WTC11 (cell line): ENCODE measurements at regions not wholly inside any gene's neighbourhood (a gene's known extent, or its start where the extent isn't known, plus 50 kb on each side); places are given as distances from the start of the nearest gene placed in this dataset.

ENCODE experiments used
- ATAC-seq: fragments of 200-7000 bp; cut with Tn5 transposase; 2 replicates; pipeline ENCODE4 v1.10.0; 2021; ENCODE audit warnings: mild to moderate bottlenecking, moderate library complexity
- CTCF ChIA-PET: fragments of 300-600 bp; sonication (Branson Sonifier 250); formaldehyde crosslinking; loops from one replicate; lab custom pipeline; 2021; ENCODE audit warnings: antibody characterized with exemption; lab: Charles Lee
- POLR2A ChIA-PET: fragments of 350-600 bp; sonication (Branson Sonifier 250); formaldehyde crosslinking; loops from one replicate; lab custom pipeline; 2021; ENCODE audit warnings: antibody characterized with exemption; lab: Charles Lee
- DNase-seq: peaks from one replicate; pipeline ENCODE4 v3.0.0; 2021; ENCODE audit warnings: low spot score
- H3K27ac Mint-ChIP-seq: 2 replicates; pipeline ENCODE4 v1.8.0; 2021; ENCODE audit warnings: mixed read lengths
- H3K27me3 Mint-ChIP-seq: 2 replicates; pipeline ENCODE4 v1.8.0; 2021; ENCODE audit warnings: low read depth, mild to moderate bottlenecking, moderate library complexity, mixed read lengths
- H3K36me3 Mint-ChIP-seq: 2 replicates; pipeline ENCODE4 v1.8.0; 2021; ENCODE audit warnings: mixed read lengths
- H3K4me1 Mint-ChIP-seq: 2 replicates; pipeline ENCODE4 v1.8.0; 2022; ENCODE audit warnings: mixed read lengths
- H3K4me3 Mint-ChIP-seq: 2 replicates; pipeline ENCODE4 v1.8.0; 2021; ENCODE audit warnings: mild to moderate bottlenecking, moderate library complexity, mixed read lengths
- H3K9me3 Mint-ChIP-seq: 2 replicates; pipeline ENCODE4 v1.8.0; 2021; ENCODE audit warnings: mixed read lengths
- FOXJ3 ChIP-seq: sonication (generic); formaldehyde crosslinking; IDR thresholded peaks from 2 replicates; pipeline ENCODE4 v1.9.0; 2021; ENCODE audit warnings: missing genetic modification reagents, mild to moderate bottlenecking, borderline replicate concordance
- FOXK1 ChIP-seq: sonication (generic); formaldehyde crosslinking; IDR thresholded peaks from 2 replicates; pipeline ENCODE4 v1.8.0; 2022; ENCODE audit warnings: mild to moderate bottlenecking, moderate library complexity, missing genetic modification reagents
- GRHL2 ChIP-seq: fragments of 250-450 bp; sonication (Bioruptor Pico); IDR thresholded peaks from 2 replicates; pipeline ENCODE4 v1.8.0; 2022; ENCODE audit warnings: mild to moderate bottlenecking, moderate library complexity; ENCODE audit not compliant: insufficient replicate concordance, severe bottlenecking
- HMGA2 ChIP-seq: fragments of 250-450 bp; sonication (Bioruptor Pico); IDR thresholded peaks from 2 replicates; pipeline ENCODE4 v1.4.0; 2021; ENCODE audit warnings: mild to moderate bottlenecking, moderate library complexity
- JAZF1 ChIP-seq: fragments of 250-450 bp; sonication (Bioruptor Pico); IDR thresholded peaks from 2 replicates; pipeline ENCODE4 v1.9.0; 2021; ENCODE audit warnings: moderate library complexity, mild to moderate bottlenecking, inconsistent platforms
- OVOL2 ChIP-seq: fragments of 250-450 bp; sonication (Bioruptor Pico); IDR thresholded peaks from 2 replicates; pipeline ENCODE4 v1.9.0; 2021; ENCODE audit warnings: mild to moderate bottlenecking, borderline replicate concordance
- SMAD3 ChIP-seq: sonication (generic); formaldehyde crosslinking; IDR thresholded peaks from 2 replicates; pipeline ENCODE4 v1.8.0; 2022; ENCODE audit warnings: missing genetic modification reagents, mild to moderate bottlenecking, borderline replicate concordance
- SOX15 ChIP-seq: fragments of 250-450 bp; sonication (Bioruptor Pico); IDR thresholded peaks from 2 replicates; pipeline ENCODE4 v1.9.0; 2021; ENCODE audit warnings: mild to moderate bottlenecking
- TEAD4 ChIP-seq: sonication (generic); formaldehyde crosslinking; IDR thresholded peaks from 2 replicates; pipeline ENCODE4 v1.8.0; 2022; ENCODE audit warnings: mild to moderate bottlenecking, missing genetic modification reagents
- ZNF396 ChIP-seq: fragments of 250-450 bp; sonication (Bioruptor Pico); IDR thresholded peaks from 2 replicates; pipeline ENCODE4 v1.8.0; 2021; ENCODE audit warnings: mild to moderate bottlenecking, moderate library complexity, borderline replicate concordance
- TF ChIP-seq, protein P1 (sequence below): sonication (generic); formaldehyde crosslinking; IDR thresholded peaks from 2 replicates; pipeline ENCODE4 v1.8.1; 2022; ENCODE audit warnings: mild to moderate bottlenecking, moderate library complexity, missing genetic modification reagents
- TF ChIP-seq, protein P2 (sequence below): sonication (generic); formaldehyde crosslinking; IDR thresholded peaks from 2 replicates; pipeline ENCODE4 v1.8.1; 2023; ENCODE audit warnings: mild to moderate bottlenecking, moderate library complexity, missing genetic modification reagents
- TF ChIP-seq, protein P3 (sequence below): sonication (generic); formaldehyde crosslinking; conservative IDR thresholded peaks from 2 replicates; pipeline ENCODE4 v1.8.1; 2023; ENCODE audit warnings: mild to moderate bottlenecking, low read depth, missing genetic modification reagents, moderate library complexity
- TF ChIP-seq, protein P4 (sequence below): sonication (generic); formaldehyde crosslinking; IDR thresholded peaks from 2 replicates; pipeline ENCODE4 v1.8.0; 2022; ENCODE audit warnings: mild to moderate bottlenecking, missing genetic modification reagents
- TF ChIP-seq, protein P5 (sequence below): sonication (generic); formaldehyde crosslinking; IDR thresholded peaks from 2 replicates; pipeline ENCODE4 v1.8.0; 2022; ENCODE audit warnings: mild to moderate bottlenecking, missing genetic modification reagents
- TF ChIP-seq, protein P6 (sequence below): sonication (generic); formaldehyde crosslinking; IDR thresholded peaks from 2 replicates; pipeline ENCODE4 v1.8.1; 2022; ENCODE audit warnings: missing genetic modification reagents, borderline replicate concordance
- TF ChIP-seq, protein P7 (sequence below): sonication (generic); formaldehyde crosslinking; IDR thresholded peaks from 2 replicates; pipeline ENCODE4 v1.8.1; 2023; ENCODE audit warnings: mild to moderate bottlenecking, missing genetic modification reagents, moderate library complexity
- TF ChIP-seq, protein P8 (sequence below): fragments of 250-450 bp; sonication (Bioruptor Pico); IDR thresholded peaks from 2 replicates; pipeline ENCODE4 v1.9.0; 2021; ENCODE audit warnings: mild to moderate bottlenecking

DNA sequence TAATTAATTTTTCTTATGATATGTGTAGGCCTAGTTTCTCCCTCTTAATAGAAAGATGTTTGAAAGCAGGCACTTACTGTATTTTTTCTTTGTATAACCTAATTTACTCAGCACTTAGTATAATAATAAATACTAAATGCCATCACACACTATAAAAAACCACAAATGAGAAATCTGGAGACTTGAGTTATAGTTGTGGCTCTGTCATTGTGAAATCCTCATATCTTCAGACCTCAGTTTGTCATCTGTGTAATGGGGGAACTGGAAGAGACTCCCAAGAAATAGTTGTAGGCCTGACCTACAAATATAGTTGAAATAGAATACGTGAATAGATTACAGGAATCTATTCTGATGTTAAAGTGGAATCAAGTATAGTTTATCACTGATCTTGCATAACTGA is 287.6 kb upstream of the DPH6 start:
- ChIA-PET POLR2A (no interaction called here), CTCF (no interaction called here)
- TF ChIP-seq HMGA2 (CRISPR knock-in tag) (no peak), OVOL2 (CRISPR knock-in tag) (no peak), JAZF1 (no peak)
- TF ChIP-seq, protein P1, sequence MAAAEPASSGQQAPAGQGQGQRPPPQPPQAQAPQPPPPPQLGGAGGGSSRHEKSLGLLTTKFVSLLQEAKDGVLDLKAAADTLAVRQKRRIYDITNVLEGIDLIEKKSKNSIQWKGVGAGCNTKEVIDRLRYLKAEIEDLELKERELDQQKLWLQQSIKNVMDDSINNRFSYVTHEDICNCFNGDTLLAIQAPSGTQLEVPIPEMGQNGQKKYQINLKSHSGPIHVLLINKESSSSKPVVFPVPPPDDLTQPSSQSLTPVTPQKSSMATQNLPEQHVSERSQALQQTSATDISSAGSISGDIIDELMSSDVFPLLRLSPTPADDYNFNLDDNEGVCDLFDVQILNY (CRISPR knock-in tag): no peak
- TF ChIP-seq, protein P2, sequence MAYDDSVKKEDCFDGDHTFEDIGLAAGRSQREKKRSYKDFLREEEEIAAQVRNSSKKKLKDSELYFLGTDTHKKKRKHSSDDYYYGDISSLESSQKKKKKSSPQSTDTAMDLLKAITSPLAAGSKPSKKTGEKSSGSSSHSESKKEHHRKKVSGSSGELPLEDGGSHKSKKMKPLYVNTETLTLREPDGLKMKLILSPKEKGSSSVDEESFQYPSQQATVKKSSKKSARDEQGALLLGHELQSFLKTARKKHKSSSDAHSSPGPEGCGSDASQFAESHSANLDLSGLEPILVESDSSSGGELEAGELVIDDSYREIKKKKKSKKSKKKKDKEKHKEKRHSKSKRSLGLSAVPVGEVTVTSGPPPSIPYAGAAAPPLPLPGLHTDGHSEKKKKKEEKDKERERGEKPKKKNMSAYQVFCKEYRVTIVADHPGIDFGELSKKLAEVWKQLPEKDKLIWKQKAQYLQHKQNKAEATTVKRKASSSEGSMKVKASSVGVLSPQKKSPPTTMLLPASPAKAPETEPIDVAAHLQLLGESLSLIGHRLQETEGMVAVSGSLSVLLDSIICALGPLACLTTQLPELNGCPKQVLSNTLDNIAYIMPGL (CRISPR knock-in tag): no peak
- TF ChIP-seq, protein P3, sequence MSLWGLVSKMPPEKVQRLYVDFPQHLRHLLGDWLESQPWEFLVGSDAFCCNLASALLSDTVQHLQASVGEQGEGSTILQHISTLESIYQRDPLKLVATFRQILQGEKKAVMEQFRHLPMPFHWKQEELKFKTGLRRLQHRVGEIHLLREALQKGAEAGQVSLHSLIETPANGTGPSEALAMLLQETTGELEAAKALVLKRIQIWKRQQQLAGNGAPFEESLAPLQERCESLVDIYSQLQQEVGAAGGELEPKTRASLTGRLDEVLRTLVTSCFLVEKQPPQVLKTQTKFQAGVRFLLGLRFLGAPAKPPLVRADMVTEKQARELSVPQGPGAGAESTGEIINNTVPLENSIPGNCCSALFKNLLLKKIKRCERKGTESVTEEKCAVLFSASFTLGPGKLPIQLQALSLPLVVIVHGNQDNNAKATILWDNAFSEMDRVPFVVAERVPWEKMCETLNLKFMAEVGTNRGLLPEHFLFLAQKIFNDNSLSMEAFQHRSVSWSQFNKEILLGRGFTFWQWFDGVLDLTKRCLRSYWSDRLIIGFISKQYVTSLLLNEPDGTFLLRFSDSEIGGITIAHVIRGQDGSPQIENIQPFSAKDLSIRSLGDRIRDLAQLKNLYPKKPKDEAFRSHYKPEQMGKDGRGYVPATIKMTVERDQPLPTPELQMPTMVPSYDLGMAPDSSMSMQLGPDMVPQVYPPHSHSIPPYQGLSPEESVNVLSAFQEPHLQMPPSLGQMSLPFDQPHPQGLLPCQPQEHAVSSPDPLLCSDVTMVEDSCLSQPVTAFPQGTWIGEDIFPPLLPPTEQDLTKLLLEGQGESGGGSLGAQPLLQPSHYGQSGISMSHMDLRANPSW (CRISPR knock-in tag): no peak
- TF ChIP-seq, protein P4, sequence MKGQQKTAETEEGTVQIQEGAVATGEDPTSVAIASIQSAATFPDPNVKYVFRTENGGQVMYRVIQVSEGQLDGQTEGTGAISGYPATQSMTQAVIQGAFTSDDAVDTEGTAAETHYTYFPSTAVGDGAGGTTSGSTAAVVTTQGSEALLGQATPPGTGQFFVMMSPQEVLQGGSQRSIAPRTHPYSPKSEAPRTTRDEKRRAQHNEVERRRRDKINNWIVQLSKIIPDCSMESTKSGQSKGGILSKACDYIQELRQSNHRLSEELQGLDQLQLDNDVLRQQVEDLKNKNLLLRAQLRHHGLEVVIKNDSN (CRISPR knock-in tag): no peak
- TF ChIP-seq, protein P5, sequence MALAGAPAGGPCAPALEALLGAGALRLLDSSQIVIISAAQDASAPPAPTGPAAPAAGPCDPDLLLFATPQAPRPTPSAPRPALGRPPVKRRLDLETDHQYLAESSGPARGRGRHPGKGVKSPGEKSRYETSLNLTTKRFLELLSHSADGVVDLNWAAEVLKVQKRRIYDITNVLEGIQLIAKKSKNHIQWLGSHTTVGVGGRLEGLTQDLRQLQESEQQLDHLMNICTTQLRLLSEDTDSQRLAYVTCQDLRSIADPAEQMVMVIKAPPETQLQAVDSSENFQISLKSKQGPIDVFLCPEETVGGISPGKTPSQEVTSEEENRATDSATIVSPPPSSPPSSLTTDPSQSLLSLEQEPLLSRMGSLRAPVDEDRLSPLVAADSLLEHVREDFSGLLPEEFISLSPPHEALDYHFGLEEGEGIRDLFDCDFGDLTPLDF (CRISPR knock-in tag): no peak
- peaks cover 2% of the 10 kb centered on the region; the same call in 1 of the 2 replicates for H3K9me3 Mint-ChIP-seq
- no peaks in the 10 kb centered on the region for H3K36me3 Mint-ChIP-seq
- H3K27me3 Mint-ChIP-seq: peaks cover 3% of the 10 kb centered on the region; the same call in 1 of the 2 replicates
- H3K4me1 Mint-ChIP-seq: peaks cover 7% of the 10 kb centered on the region
- DNase-seq: no peak
- no peak overlapping the region for H3K27ac Mint-ChIP-seq
- no peak overlapping the region for H3K4me3 Mint-ChIP-seq
- ATAC-seq: no peak

DNA sequence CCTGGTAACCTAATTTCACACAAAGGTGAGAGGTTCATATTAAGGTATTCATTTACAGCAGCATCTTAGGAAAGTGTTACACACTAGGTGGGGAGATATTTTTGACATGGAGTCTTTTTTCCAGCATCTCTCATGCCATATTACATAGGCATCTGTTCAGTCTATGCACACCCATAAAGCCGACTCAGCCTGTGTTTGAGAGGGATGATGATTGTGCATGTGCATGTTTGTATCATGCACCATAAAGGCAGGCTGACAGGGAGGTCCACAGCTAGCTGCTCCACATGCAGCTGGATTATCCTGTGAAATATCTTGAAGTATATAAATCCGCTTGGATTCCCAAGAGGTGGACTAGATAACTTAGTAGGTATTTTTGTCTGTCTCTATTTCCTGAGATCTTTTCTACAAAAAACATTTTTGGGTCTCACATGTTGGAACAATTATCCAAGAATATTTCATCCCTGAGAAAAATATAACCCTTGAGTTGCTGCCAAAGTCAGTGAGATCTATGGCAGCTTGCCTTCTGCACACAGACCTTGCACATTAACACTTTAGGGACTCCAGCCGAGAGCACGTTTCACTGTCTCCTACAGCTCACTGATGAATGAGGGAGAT is 288.4 kb upstream of the DPH6 start:
- peaks cover 14% of the 10 kb centered on the region for H3K4me1 Mint-ChIP-seq
- no peak overlapping the region for H3K4me3 Mint-ChIP-seq
- H3K36me3 Mint-ChIP-seq: no peaks in the 10 kb centered on the region
- TF ChIP-seq, protein P6, sequence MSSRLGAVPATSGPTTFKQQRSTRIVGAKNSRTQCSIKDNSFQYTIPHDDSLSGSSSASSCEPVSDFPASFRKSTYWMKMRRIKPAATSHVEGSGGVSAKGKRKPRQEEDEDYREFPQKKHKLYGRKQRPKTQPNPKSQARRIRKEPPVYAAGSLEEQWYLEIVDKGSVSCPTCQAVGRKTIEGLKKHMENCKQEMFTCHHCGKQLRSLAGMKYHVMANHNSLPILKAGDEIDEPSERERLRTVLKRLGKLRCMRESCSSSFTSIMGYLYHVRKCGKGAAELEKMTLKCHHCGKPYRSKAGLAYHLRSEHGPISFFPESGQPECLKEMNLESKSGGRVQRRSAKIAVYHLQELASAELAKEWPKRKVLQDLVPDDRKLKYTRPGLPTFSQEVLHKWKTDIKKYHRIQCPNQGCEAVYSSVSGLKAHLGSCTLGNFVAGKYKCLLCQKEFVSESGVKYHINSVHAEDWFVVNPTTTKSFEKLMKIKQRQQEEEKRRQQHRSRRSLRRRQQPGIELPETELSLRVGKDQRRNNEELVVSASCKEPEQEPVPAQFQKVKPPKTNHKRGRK: no peak
- TF ChIP-seq ZNF396 (CRISPR knock-in tag): no peak
- ChIA-PET CTCF (no interaction called here), POLR2A (no interaction called here)
- ATAC-seq (no peak), DNase-seq (no peak)
- no peak overlapping the region for H3K27ac Mint-ChIP-seq
- peaks cover 2% of the 10 kb centered on the region; the same call in 1 of the 2 replicates for H3K9me3 Mint-ChIP-seq
- H3K27me3 Mint-ChIP-seq: peaks cover 3% of the 10 kb centered on the region; the same call in 1 of the 2 replicates

DNA sequence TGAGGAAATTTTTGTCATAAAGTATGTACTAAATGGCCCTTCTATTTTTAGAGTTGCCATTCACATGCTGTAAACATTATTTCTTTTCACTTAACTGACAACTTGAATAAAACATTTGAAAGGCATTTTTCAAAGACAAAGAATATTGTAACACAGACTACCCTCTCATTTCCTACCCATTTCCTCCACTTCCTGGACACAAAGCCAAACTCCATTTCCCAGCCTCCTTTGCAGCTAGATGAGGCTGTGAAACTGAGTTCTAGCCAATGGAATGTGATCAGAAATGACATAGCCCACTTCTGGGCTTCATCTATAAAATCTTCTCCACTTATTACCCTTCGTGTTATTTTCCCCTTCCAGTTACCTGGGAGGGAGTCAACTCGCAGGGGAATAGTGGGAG is 288.9 kb upstream of the DPH6 start:
- CTCF ChIA-PET: no interaction called here
- peaks cover 19% of the 10 kb centered on the region for H3K4me1 Mint-ChIP-seq
- no peak for DNase-seq
- no peak overlapping the region for H3K27ac Mint-ChIP-seq
- H3K4me3 Mint-ChIP-seq: no peak overlapping the region
- POLR2A ChIA-PET: no interaction called here
- peak; percentile 32; the same call in 1 of the 2 replicates for ATAC-seq
- H3K9me3 Mint-ChIP-seq: peaks cover 2% of the 10 kb centered on the region; the same call in 1 of the 2 replicates
- H3K36me3 Mint-ChIP-seq: no peaks in the 10 kb centered on the region
- H3K27me3 Mint-ChIP-seq: peaks cover 3% of the 10 kb centered on the region; the same call in 1 of the 2 replicates
- TF ChIP-seq FOXJ3 (CRISPR knock-in tag) (no peak), TEAD4 (CRISPR knock-in tag) (no peak), SOX15 (no peak), HMGA2 (CRISPR knock-in tag) (no peak), SMAD3 (CRISPR knock-in tag) (no peak), JAZF1 (no peak), GRHL2 (no peak), FOXK1 (no peak)
- TF ChIP-seq, protein P7, sequence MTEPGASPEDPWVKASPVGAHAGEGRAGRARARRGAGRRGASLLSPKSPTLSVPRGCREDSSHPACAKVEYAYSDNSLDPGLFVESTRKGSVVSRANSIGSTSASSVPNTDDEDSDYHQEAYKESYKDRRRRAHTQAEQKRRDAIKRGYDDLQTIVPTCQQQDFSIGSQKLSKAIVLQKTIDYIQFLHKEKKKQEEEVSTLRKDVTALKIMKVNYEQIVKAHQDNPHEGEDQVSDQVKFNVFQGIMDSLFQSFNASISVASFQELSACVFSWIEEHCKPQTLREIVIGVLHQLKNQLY (CRISPR knock-in tag): no peak
- TF ChIP-seq, protein P2 (CRISPR knock-in tag): no peak
- TF ChIP-seq, protein P8, sequence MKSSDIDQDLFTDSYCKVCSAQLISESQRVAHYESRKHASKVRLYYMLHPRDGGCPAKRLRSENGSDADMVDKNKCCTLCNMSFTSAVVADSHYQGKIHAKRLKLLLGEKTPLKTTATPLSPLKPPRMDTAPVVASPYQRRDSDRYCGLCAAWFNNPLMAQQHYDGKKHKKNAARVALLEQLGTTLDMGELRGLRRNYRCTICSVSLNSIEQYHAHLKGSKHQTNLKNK (CRISPR knock-in tag): no peak
